ENCODE measurements at regions not wholly inside any gene's neighbourhood (a gene's known extent, or its start where the extent isn't known, plus 50 kb on each side); places are given as distances from the start of the nearest gene placed in this dataset.

DNA sequence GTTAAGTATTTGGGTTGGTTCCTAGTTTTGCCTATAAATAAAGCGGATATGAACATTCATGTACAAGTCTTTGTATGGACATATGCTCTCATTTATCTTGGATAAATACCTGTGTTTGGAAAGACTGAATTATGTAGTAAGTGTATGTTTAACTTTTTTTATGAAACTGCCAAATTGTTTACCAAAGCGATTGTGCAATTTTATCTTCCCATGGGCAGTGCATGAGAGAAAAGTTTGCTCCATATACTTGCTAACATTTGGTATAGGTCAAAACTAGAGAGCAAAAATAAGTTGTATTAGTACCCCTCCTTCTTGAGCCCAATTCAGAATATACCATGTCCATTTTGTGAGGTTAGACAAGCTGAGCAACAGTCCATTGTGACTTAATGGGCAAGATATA, 502.6 kb downstream of the SQOR start:
- TF ChIP-seq POLR2A (IDR thresholded peaks at IDR 0.05; ENCODE audit: low read depth, low read length), result no peak
- no peak for TF ChIP-seq POLR2AphosphoS5 (IDR thresholded peaks at IDR 0.05; ENCODE audit: low read depth, low read length)

Data from GM12892 (cell line).